ENCODE measurements at regions not wholly inside any gene's neighbourhood (a gene's known extent, or its start where the extent isn't known, plus 50 kb on each side); places are given as distances from the start of the nearest gene placed in this dataset.

GRCh38 chr3:187836823-187837770 lies 91.8 kb upstream of the BCL6 start:
- no TSS peak for BruUV-seq (replicated peaks)
- Histone ChIP-seq H3K4me3 (no peak overlapping the region), H2AFZ (no peak overlapping the region), H3K9me3 (ENCODE audit: insufficient read depth, low read depth) (no peaks in the 10 kb centered on the region), H4K20me1 (ENCODE audit: insufficient read depth) (no peaks in the 10 kb centered on the region), H3K27me3 (ENCODE audit: insufficient read depth, low read depth) (no peaks in the 10 kb centered on the region), H3K4me2 (no peak overlapping the region), H3K27ac (no peak overlapping the region), H3K4me1 (replicated peaks; ENCODE audit: insufficient read depth) (peaks cover 18% of the 10 kb centered on the region), H3K36me3 (ENCODE audit: low read depth) (no peaks in the 10 kb centered on the region), H3K79me2 (ENCODE audit: low read depth) (no peaks in the 10 kb centered on the region), H3K9me2 (ENCODE audit: insufficient read depth) (no peaks in the 10 kb centered on the region), H3F3A (ENCODE audit: insufficient read depth, low read depth) (peaks cover 12% of the 10 kb centered on the region; the same call in 1 of the 2 replicates)
- CTCF ChIA-PET = interaction anchor here (0.5 kb wide), 1 partner anchor 70 kb away, joined by 6 read pairs; no protein-coding TSS in a partner anchor
- POLR2A ChIA-PET (ENCODE audit: unreplicated experiment) = no interaction called here
- TF ChIP-seq CTCF (conservative IDR thresholded peaks at IDR 0.05) (no peak), EZH2 (IDR thresholded peaks at IDR 0.05; ENCODE audit: low read depth) (no peak)
- peak in 1 of 2 experiments; percentile 18 for DNase-seq
- intact Hi-C loops (cut with micrococcal nuclease; ENCODE audit: unreplicated experiment) = no loop called here

GRCh38 chr3:187838016-187838540 lies 92.8 kb upstream of the BCL6 start:
- Histone ChIP-seq H3K36me3 (ENCODE audit: low read depth) (no peaks in the 10 kb centered on the region), H3K9me2 (ENCODE audit: insufficient read depth) (no peaks in the 10 kb centered on the region), H3K9me3 (ENCODE audit: insufficient read depth, low read depth) (no peaks in the 10 kb centered on the region), H3K79me2 (ENCODE audit: low read depth) (no peaks in the 10 kb centered on the region), H3K4me2 (no peak overlapping the region), H4K20me1 (ENCODE audit: insufficient read depth) (no peaks in the 10 kb centered on the region), H3K27ac (no peak overlapping the region), H2AFZ (no peak overlapping the region), H3K27me3 (ENCODE audit: insufficient read depth, low read depth) (no peaks in the 10 kb centered on the region), H3F3A (ENCODE audit: insufficient read depth, low read depth) (peaks cover 16% of the 10 kb centered on the region; the same call in 1 of the 2 replicates), H3K4me1 (replicated peaks; ENCODE audit: insufficient read depth) (peaks cover 22% of the 10 kb centered on the region), H3K4me3 (no peak overlapping the region)
- no TSS peak for BruUV-seq (replicated peaks)
- intact Hi-C loops (cut with micrococcal nuclease; ENCODE audit: unreplicated experiment) = no loop called here
- TF ChIP-seq EZH2 (IDR thresholded peaks at IDR 0.05; ENCODE audit: low read depth) (no peak), CTCF (conservative IDR thresholded peaks at IDR 0.05) (no peak)
- DNase-seq = peak in 1 of 2 experiments; percentile 33
- ChIA-PET POLR2A (ENCODE audit: unreplicated experiment) (no interaction called here), CTCF (no interaction called here)

GRCh38 chr3:187839422-187839821 lies 94.2 kb upstream of the BCL6 start:
- Histone ChIP-seq H3K79me2 (ENCODE audit: low read depth) (no peaks in the 10 kb centered on the region), H3K27ac (no peak overlapping the region), H2AFZ (no peak overlapping the region), H3K9me2 (ENCODE audit: insufficient read depth) (no peaks in the 10 kb centered on the region), H3K4me1 (replicated peaks; ENCODE audit: insufficient read depth) (peaks cover 22% of the 10 kb centered on the region), H3F3A (ENCODE audit: insufficient read depth, low read depth) (peaks cover 16% of the 10 kb centered on the region; the same call in 1 of the 2 replicates), H3K36me3 (ENCODE audit: low read depth) (no peaks in the 10 kb centered on the region), H3K27me3 (ENCODE audit: insufficient read depth, low read depth) (no peaks in the 10 kb centered on the region), H3K9me3 (ENCODE audit: insufficient read depth, low read depth) (no peaks in the 10 kb centered on the region), H4K20me1 (ENCODE audit: insufficient read depth) (no peaks in the 10 kb centered on the region), H3K4me2 (no peak overlapping the region), H3K4me3 (no peak overlapping the region)
- ChIA-PET CTCF (no interaction called here), POLR2A (ENCODE audit: unreplicated experiment) (no interaction called here)
- TF ChIP-seq EZH2 (IDR thresholded peaks at IDR 0.05; ENCODE audit: low read depth) (no peak), CTCF (conservative IDR thresholded peaks at IDR 0.05) (no peak)
- no TSS peak for BruUV-seq (replicated peaks)
- intact Hi-C loops (cut with micrococcal nuclease; ENCODE audit: unreplicated experiment) = no loop called here
- DNase-seq = peak in 1 of 2 experiments; percentile 33

All from PC-9 (cell line).